Ammon's horn (tissue), 1 donor: ENCODE measurements at regions not wholly inside any gene's neighbourhood (a gene's known extent, or its start where the extent isn't known, plus 50 kb on each side); places are given as distances from the start of the nearest gene placed in this dataset.
"Not testable (repeated sequence)": the region's sequence is repeated elsewhere in the genome, so short reads cannot be mapped to it uniquely, and the experiment has no call there.

ENCODE experiments used
- DNase-seq: peaks from one replicate; pipeline ENCODE4 v3.0.0-alpha.2; 2016; ENCODE audit warnings: low spot score

- DNase-seq, result not testable (repeated sequence)
These were observed 2241.4 kb upstream of the AGA start for GRCh38 chr4:179683661-179684060.

DNA sequence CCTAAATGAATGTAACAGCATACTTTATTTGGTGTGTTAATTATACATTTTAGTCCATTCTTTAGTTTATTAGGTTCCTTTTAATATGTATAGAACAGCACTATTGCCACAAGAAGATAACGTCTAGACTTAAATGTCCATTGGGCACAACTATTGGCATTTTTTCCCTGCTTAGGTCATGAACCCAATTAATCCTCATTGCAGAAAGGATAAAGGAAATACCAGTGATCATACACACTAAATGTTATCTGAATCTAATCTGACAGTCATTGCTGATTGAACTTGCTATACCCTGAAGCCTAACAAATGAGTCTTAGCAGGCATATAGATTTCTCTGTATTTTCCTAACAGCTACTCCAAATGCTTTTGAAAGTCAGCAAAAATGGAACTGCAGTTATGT is 2250.0 kb upstream of the AGA start:
- no peak for DNase-seq

DNA sequence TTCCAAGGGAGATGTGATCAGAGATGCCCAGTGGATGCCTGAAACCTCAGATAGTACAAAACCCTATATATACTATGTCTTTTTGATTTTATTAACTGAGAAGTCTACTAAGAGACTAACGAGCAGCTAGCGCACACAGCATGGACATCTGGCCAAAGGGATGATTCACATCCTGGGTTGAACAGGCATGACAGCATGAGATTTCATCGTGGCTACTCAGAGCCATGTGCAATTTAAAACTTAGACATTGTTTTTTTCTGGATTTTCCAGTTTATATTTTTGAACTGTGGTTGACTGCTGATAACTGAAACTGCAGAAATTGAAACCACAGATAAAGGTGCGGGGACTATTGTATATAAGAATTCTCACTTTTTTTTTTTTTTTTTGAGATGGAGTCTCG is 2252.9 kb upstream of the AGA start:
- no peak for DNase-seq

DNA sequence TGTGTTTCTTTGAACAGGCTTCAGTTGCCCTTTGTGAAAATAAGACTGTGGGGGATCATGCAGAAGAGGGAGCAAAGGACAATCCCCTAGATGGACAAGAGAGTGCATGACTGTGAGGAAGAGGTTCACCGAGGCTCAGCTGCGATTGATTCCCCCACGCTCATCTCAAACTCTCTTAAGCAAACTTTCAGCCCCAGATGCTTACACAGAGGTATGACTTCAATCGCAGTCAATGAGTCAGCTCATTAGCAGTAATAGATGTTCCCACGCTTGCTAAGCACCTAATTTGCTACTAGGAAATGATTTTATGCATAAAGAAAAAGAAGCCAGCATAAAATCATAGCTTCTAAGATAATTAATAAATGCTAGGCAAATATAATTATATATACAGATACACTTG is 2256.1 kb upstream of the AGA start:
- DNase-seq, result no peak

GRCh38 chr4:179709961-179710624 is 2267.9 kb upstream of the AGA start:
- DNase-seq, result no peak

DNA sequence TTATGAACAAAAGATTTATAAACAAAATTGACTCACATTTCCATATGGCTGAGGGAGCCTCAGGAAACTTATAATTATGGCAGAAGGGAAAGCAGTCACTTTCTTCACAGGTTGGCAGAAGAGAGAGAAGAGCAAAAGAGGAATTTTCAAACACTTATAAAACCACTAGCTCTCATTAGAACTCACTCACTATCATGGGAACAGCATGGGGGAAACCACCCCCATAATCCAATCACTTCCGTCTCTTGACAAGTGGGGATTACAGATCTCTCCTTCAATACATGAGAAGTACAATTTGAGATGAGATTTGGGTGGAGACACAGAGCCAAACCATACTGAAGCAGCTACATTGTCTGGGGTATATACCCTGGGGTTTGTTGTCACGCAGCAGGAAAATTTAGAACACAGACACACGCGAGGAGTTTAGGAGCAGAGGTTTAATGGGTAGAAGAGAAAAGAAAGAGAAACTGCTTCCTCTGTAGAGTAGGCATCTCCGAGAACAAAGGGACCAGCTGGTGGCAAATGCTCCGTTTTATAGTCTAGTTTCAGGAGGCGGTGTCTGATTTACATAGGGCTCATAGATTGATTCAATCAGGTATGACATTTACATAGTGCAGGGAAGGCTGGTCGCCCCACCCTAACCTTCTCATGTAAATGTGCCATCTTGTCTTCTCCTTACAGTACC is 2277.7 kb upstream of the AGA start:
- no peak for DNase-seq

DNA sequence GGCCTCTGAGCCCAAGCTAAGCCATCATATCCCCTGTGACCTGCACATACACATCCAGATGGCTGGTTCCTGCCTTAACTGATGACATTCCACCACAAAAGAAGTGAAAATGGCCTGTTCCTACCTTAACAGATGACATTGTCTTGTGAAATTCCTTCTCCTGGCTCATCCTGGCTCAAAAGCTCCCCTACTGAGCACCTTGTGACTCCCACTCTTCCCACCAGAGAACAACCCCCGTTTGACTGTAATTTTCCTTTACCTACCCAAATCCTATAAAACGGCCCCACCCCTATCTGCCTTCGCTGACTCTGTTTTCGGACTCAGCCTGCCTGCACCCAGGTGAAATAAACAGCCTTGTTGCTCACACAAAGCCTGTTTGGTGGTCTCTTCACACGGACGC is 2284.3 kb upstream of the AGA start:
- DNase-seq, result not testable (repeated sequence)

GRCh38 chr4:179728305-179728704 is 2286.1 kb upstream of the AGA start:
- no peak for DNase-seq

DNA sequence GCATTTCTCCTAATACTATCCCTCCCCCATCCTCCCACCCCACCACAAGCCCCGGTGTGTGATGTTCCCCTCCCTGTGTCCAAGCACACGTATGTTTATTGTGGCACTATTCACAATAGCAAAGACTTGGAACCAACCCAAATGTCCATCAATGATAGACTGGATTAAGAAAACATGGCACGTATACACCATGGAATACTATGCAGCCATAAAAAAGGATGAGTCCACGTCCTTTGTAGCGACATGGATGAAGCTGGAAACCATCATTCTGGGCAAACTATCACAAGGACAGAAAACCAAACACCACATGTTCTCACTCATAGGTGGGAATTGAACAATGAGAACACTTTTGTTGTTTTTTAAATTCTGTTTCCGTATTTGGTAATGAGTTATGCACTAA is 2294.6 kb upstream of the AGA start:
- DNase-seq, result not testable (repeated sequence)

DNA sequence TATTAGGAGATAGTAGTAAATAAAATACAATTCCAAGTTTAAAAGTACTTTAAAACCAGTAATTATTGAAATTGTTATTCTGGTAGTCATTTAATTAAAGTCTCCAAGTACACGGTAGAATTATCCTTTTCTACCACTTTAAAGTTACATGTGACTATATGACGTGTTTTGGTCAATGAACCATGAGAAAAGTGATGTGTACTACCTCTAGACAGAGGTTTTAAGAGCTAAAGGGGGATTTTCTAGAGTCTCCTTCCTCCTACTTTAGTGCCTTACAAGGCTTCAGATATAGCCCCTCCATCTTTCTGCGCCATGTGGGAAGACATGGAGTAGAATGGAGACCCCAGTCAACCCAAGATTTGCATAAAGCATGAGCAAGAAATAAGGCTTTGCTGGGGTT is 2296.6 kb upstream of the AGA start:
- no peak for DNase-seq

DNA sequence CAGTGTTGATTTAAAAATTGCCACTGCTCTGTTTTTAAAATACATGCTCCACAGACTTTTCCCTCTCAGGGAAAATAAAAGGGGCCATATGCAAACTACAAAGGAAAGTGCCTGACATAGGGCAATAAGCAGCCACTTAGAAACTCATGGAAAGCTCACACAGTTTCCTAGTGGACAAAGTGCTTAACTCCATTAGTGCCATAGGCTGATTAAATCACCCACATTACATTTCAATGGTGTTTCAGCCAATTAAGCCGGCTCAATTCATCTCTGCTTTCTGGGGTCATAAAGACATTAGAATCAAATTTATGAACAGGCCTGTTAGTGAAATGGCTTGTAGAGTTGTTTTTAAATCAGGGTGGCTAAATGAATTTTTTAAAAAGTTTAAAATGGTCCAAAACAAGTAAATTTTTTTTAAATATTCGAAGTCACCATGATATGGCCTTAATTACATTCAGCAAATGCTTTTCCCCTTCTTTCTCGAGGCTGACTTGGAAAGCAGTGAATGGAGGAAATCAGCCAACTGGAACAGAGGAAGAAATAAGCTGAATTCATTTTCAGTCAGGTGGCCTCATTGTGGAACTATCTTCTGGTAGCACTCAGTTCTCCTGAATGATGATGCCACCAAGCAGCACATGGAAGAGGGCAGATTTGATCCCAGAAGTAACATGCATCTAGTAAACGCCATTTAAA is 2305.1 kb upstream of the AGA start:
- DNase-seq, result peak; percentile 2

DNA sequence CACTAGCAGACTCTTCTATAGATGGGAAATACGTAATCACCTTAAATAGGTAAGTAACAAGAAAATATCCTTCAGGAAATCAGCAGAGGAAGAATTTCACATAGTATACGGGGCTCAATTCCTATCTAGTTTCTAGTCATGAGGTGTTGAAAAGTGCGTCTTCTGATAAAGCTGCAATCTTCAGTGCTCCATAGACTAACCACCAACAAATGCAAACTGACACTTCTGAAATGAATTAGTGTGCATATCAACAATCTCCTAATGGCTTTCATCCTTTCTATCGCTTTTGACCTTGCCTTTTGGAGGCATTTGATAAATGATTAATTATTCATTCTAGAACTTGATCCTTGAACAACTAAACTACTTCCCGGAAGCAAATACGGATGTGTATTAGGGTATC is 2306.6 kb upstream of the AGA start:
- DNase-seq, result no peak

DNA sequence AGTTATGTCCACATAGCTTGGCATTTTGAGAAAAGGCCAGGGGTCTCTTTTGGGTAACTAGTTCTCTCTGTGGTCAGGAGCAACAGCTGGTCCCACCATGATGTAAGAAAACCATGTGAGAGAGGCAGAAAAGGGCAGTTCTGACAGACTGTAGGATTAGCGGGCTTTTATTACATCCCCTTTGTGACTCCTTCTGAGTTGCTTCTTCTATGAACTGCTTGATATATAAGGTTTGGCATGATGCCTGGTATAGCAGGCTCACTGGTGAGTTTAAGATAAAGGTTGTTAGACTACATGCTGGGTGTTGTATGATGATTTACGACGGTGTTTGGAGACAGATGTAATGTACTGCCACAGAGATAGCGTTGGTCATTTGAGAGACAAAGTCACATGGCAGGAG is 2308.1 kb upstream of the AGA start:
- DNase-seq, result no peak

DNA sequence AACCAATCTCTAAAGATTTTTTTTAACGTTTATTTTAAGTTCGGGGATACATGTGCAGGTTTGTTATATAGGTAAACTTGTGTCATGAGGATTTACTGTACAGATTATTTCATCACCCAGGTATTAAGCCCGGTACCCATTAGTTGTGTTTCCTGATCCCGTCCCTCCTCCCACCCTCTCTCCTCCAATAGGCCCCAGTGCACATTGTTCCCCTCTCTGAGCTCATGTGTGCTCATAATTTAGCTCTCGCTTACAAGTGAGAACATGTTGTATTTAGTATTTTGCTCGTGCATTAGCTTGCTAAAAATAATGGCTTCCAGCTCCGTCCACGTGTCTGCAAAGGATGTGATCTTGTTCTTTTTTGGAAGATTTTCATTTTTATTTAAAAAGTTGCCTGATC is 2309.4 kb upstream of the AGA start:
- DNase-seq, result no peak

GRCh38 chr4:179755322-179755721 is 2313.1 kb upstream of the AGA start:
- no peak for DNase-seq

GRCh38 chr4:179757641-179758040 is 2315.4 kb upstream of the AGA start:
- DNase-seq, result no peak

DNA sequence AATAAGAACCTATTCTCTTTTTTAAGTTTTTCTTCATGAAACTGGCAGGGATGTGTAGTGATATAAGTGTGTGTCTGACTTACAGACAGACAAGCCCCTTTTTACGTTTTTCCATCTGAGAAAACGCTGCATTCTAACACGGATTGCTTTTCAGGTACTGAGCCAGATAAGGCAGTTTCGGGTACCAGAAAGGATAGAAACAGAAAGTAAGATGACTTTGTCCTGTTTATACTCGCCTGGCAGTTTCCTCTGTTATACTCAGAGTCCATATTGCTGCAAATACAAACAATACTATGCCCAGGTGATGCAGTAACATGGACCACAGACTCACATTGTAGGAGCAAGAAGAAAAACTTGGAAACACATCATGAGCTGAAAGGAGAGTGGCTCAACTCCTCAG is 2320.6 kb upstream of the AGA start:
- no peak for DNase-seq

- no peak for DNase-seq
These were observed 2324.7 kb upstream of the AGA start for GRCh38 chr4:179766938-179767337.

DNA sequence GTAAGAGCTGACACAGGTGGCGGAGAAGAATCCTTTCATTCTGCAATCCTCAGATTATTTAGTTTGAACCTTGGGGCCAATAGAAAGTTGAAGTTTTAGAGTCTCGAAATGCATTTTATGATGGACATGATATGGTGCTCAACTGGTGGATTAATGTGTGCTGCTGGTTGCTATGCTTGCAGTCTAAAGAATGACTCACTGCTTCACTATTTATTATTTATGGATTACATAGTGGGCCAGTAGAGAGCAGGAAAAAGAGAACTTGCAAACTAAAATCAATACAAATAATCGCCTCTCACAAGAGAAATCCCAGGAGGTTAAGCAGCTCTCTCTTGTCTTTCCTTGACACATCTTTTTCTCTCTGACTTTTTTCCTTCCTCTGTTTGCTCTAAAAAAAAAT is 2326.8 kb upstream of the AGA start:
- DNase-seq, result no peak

DNA sequence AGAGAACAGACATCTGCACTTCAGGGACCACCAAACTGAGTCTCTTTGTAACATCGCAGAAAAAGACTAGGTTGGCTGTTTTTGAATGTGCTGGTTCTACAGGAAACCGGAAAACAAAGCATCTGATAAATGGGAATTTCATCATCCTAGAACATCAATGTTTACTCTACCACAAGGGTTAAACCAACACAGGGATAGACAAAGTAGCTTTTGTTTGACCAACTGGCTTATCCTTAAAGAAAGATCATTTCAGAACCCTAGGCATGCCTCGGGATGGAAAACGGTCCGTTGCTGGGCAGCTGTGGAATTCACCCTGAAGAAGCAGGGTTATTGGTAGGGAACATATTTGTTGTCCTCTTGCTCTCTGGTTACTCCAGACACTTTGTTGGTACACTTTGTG is 2355.5 kb upstream of the AGA start:
- DNase-seq, result no peak

- DNase-seq, result no peak
These were observed 2361.6 kb upstream of the AGA start for GRCh38 chr4:179803857-179804256.

DNA sequence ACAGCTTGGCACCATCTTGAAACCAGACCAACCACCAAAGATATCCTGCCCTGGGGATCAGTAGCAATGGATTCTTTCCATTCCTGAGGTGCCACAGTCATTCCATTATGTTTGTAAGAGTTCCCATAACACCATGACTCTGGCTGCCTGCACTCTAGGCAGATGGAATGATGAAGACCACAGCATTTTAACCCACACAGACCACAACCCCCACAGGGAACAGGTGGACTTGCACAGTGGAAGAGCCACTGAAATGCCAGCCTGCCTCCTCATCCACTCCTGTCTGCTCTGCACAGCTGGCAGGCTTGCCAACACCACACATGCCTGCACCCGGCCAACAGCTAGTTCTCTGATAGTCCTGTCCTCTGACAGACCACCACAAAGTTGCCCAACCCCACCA is 2362.2 kb upstream of the AGA start:
- DNase-seq, result no peak

DNA sequence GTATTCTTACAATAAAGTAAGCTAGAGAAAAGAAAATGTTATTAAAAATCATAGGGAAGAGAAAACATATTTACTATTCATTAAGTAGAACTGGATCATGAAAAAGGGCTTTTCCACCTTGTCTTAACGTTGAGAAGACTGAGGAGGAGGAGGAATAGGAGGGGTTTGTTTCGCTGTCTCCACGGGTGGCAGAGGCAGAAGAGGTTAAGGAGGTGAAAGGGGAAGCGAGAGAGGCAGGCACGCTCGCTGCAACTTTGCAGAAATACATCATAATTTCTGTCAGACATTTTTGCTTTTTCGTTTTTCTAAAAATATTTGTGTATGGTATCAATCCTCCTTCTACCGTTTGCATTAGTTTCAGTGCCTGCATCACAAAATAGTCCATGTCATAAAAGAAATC is 2375.1 kb upstream of the AGA start:
- DNase-seq, result no peak

DNA sequence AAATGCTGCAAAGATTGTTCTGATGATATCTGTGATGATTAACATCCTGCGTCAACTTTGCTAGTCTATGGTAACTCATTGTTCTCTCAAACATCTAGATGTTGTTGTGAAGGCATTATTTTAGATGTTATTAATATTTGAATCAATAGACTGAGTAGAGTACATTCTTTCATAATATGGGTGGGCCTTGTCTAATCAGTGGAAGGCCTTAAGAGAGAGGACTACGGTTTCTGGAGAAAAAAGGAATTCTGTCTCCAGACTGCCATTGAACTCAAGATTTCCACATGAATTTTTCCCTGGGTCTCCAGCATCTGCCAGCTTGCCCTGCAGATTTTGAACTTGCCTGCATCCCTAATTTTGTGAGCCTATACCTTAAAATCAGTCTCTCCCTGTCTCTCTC is 2381.1 kb upstream of the AGA start:
- DNase-seq, result no peak
